ENCODE measurements at regions not wholly inside any gene's neighbourhood (a gene's known extent, or its start where the extent isn't known, plus 50 kb on each side); places are given as distances from the start of the nearest gene placed in this dataset.

- Histone ChIP-seq H3K9me3 (no peaks in the 10 kb centered on the region), H3K36me3 (no peaks in the 10 kb centered on the region), H3K4me3 (no peak overlapping the region), H3K27me3 (peaks cover 0 to 37% (median 0%) of the 10 kb centered on the region in 7 donors), H3K27ac (no peak overlapping the region), H3K4me1 (no peaks in the 10 kb centered on the region)
- intact Hi-C loops (cut with DNase I), result no loop called here
- DNase-seq (no peak), ATAC-seq (no peak)
- no peak for TF ChIP-seq CTCF (IDR thresholded peaks at IDR 0.05)
Observed at GRCh38 chr14:21995332-21995731, 321.7 kb upstream of the OR4E1 start.

GRCh38 chr14:21993837-21994236, 320.2 kb upstream of the OR4E1 start:
- TF ChIP-seq CTCF (IDR thresholded peaks at IDR 0.05), result no peak
- H3K9me3 ChIP-seq, result no peaks in the 10 kb centered on the region
- no peak overlapping the region for H3K4me3 ChIP-seq
- no peak overlapping the region for H3K27ac ChIP-seq
- intact Hi-C loops (cut with DNase I), result no loop called here
- peaks cover 0 to 38% (median 7%) of the 10 kb centered on the region in 7 donors for H3K27me3 ChIP-seq
- no peaks in the 10 kb centered on the region for H3K36me3 ChIP-seq
- DNase-seq (no peak), ATAC-seq (no peak)
- no peaks in the 10 kb centered on the region for H3K4me1 ChIP-seq

- no peaks in the 10 kb centered on the region for H3K9me3 ChIP-seq
- H3K27ac ChIP-seq, result no peak overlapping the region
- H3K4me3 ChIP-seq, result no peak overlapping the region
- H3K36me3 ChIP-seq, result no peaks in the 10 kb centered on the region
- TF ChIP-seq CTCF (IDR thresholded peaks at IDR 0.05), result no peak
- intact Hi-C loops (cut with DNase I), result no loop called here
- DNase-seq, result no peak
- H3K4me1 ChIP-seq, result no peaks in the 10 kb centered on the region
- H3K27me3 ChIP-seq, result peaks cover 0 to 38% (median 7%) of the 10 kb centered on the region in 7 donors
- 78% methylated on average over 5 of the region's 5 CpGs for WGBS, 2 donors
- no peak for ATAC-seq
Observed at GRCh38 chr14:21993070-21993469, 319.5 kb upstream of the OR4E1 start.

GRCh38 chr14:21991130-21991529, 317.5 kb upstream of the OR4E1 start:
- DNase-seq, result no peak
- Histone ChIP-seq H3K4me3 (no peak overlapping the region), H3K27me3 (peaks cover 0 to 38% (median 7%) of the 10 kb centered on the region in 7 donors), H3K9me3 (no peaks in the 10 kb centered on the region), H3K4me1 (no peaks in the 10 kb centered on the region), H3K27ac (no peak overlapping the region), H3K36me3 (no peaks in the 10 kb centered on the region)
- ATAC-seq, result no peak
- TF ChIP-seq CTCF (IDR thresholded peaks at IDR 0.05), result no peak
- intact Hi-C loops (cut with DNase I), result no loop called here
- WGBS, 2 donors, result 55 to 60% methylated on average over 2 of the region's 2 CpGs

GRCh38 chr14:21990116-21990515, 316.5 kb upstream of the OR4E1 start:
- Histone ChIP-seq H3K27ac (no peak overlapping the region), H3K36me3 (no peaks in the 10 kb centered on the region), H3K4me3 (no peak overlapping the region), H3K4me1 (no peaks in the 10 kb centered on the region), H3K9me3 (no peaks in the 10 kb centered on the region), H3K27me3 (peaks cover 0 to 45% (median 7%) of the 10 kb centered on the region in 7 donors)
- DNase-seq (no peak), ATAC-seq (no peak)
- WGBS, 2 donors, result 30% methylated on average over 2 of the region's 2 CpGs
- peak in 5 of 9 donors; percentile 19 to 40 (median 36) for TF ChIP-seq CTCF (IDR thresholded peaks at IDR 0.05)
- intact Hi-C loops (cut with DNase I), result no loop called here
